ENCODE measurements at regions not wholly inside any gene's neighbourhood (a gene's known extent, or its start where the extent isn't known, plus 50 kb on each side); places are given as distances from the start of the nearest gene placed in this dataset.

- DNase-seq (ENCODE audit: low spot score), result no peak
These were observed 607.4 kb downstream of the EFNB2 start for GRCh38 chr13:105928048-105928447.

DNA sequence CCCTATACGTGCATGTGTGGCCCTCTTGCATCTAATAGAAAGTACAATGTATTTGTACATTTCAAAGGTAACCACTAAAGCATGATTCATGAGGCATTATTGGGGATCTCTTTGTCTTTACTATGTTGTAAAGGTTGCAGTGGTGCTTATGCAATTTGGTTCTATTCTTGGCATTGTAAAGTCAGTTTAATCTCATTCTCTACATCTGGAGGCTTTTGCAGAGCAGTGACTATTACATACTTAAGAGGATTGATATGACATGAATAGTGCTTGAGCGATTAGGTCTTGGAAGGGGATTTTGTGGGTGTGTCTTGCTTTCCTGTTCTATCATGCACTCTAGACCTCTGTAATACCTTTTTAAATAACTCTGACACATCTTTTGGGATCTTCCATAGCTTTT lies 610.0 kb downstream of the EFNB2 start:
- DNase-seq (ENCODE audit: low spot score), result peak; percentile 28

DNA sequence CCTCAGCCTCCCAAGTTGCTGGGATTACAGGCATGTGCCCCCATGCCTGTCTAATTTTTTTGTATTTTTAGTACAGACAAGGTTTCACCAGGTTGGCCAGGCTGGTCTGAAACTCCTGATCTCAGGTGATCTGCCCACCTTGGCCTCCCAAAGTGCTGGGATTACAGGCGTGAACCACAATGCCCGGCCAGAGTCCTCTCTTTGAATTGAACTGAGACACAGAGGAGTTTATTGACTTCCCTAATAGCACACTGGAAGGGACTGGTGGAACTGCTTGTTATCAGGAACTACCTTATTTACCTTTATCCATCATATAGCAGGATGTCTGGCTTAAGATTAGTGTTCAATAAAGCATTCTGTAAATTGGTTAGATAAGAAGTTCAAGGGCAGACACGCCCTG lies 613.8 kb downstream of the EFNB2 start:
- DNase-seq (ENCODE audit: low spot score), result no peak

DNA sequence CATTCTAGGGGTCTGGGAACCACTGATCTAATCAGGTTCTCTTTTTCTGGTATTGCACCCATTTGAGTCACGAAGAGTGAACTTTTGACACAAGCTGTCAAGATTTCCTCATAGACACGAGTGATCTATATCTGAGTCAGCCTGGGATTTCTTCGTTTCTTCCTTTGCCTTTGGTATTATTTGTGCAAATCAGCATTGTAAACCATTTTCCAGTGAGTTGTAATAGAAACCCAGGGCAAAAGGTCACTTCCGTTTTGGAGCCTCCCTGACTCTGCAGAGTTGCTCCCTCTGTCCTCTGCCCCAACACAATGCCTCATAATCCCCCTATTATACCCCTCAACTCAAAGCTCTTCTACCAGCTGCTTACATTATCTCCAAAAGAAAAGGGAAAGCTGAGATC lies 615.1 kb downstream of the EFNB2 start:
- DNase-seq (ENCODE audit: low spot score), result peak; percentile 73

DNA sequence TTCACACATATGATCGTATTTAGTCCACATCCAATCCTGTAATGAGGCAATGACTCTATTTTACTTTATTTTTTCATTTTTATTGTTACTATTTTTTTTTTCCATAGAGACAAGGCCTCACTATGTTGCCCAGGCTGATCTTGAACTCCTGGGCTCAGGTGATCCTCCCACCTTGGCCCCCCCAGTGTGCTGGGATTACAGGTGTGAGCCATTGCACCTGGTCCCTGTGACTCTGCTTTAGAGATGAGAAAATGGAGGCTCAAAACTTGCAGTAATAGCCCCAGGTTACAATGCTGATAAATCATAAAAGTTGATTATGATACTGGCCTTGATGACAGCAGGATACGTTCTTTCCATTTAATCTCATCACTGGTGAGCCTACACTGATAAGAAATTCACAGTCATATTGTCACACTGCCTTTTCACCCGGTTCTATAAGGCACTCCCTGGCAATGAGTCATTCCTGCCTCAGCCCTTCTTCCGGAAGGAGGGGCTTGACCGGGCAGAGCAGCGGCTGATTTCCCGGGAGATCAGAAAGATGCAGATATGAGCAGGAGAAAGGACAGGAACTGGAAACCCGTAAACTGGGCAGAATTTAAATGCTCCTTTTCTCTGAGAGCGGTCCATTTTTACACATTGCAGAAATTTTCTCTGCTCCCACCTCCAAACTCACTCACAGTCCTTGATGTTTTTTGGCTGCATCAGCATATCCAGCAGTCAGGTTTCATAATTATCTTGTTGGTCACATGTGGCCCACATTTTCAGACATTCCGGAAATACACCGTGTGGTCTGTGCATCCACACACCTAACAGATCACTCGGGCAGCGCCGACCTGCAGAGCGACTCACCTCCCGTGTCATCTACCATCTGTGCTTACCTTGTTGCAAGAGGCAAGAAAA lies 616.4 kb downstream of the EFNB2 start:
- DNase-seq (ENCODE audit: low spot score), result peak; percentile 77

GRCh38 chr13:105915146-105915850 lies 620.2 kb downstream of the EFNB2 start:
- DNase-seq (ENCODE audit: low spot score), result no peak

DNA sequence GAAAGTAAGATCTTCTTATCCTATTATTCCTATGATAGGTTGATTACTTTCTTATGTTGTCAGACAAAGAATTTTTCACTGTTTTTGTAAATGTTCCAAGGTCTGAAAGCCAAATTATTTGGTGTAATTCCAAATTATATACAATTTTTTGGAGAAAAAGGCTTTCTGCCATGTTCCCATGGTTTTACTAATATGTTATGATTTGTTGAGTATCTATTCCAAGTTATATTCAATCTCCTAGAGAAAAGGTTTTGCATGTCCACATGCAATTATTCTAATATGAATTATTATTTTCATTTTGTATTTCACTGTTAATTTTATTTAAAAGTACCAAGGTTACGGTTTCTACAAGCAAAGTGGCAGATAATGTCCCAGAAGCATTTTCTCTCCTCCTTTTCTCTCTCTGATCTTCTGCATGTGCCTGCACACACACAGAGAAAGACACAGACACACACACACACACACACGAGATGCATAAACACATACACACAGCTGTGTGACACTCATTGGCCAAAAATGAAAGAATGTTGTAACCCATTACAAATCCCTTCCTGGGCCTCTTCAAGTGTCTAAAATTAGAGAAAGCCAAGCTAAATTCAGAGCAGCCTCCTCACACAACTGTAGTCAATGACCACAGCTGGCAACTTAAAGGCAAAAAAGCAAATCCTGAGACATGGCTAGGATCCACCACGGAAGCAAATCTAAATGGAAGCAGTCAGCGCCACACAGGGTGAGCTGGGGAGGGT lies 621.0 kb downstream of the EFNB2 start:
- peak; percentile 3 for DNase-seq (ENCODE audit: low spot score)

DNA sequence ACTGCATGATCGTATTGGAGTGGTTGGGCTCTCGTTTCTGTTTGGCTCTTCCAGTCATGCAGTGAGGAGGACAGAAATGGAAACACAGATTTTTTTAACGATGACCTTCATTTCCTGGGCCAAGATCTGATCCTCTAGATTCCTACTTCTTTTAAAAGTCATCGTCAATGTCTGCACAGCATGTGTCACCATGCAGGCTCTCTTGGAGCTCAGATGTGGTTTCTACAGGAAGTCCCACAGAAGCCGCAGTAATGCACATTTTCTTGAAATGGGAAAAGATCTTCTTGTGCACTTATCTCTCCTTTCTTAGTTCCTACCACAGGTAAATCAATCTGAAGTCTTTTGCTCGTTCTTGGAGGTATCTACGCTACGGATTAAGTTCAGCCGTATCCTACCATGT lies 626.9 kb downstream of the EFNB2 start:
- peak; percentile 20 for DNase-seq (ENCODE audit: low spot score)

- DNase-seq (ENCODE audit: low spot score), result no peak
These were observed 628.0 kb downstream of the EFNB2 start for GRCh38 chr13:105907319-105908019.

- DNase-seq (ENCODE audit: low spot score), result no peak
These were observed 628.7 kb downstream of the EFNB2 start for GRCh38 chr13:105906746-105907145.

GRCh38 chr13:105904034-105904742 lies 631.3 kb downstream of the EFNB2 start:
- no peak for DNase-seq (ENCODE audit: low spot score)

DNA sequence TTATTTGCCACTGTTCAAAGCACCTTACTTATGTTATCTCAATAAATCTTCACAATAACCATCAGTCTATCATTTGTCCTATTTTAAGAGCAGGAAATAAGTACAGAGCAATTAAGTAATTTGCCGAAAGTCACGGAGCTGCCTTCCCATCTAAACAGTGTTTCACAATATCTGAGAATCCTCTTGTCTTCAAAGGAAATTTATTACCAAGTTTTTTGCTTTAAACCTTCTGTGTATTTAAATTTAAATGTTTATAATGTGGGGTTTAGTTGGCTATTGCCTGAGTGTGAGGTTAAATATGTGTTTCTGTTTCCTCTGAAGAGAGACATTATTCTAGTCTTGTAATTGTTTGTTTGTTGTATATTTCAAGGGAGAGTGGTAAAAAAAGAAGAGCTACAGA lies 633.1 kb downstream of the EFNB2 start:
- DNase-seq (ENCODE audit: low spot score), result no peak

DNA sequence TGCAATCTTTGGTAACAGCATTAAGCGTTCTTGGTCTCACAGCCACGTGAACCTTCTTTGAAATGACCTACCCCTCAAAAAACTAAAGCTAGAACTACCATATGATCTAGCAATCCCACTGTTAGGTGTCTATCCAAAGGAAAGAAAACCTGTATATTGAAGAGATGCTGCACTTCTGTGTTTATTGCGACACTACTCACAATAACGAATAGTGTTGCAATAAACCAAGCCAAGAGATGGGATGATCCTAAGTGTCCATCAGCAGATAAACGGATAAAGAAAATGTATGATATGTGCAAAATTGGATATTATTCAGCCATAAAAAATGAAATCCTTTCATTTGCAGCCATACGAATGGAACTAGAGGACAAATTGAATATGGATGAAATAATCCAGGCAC lies 637.9 kb downstream of the EFNB2 start:
- no peak for DNase-seq (ENCODE audit: low spot score)

DNA sequence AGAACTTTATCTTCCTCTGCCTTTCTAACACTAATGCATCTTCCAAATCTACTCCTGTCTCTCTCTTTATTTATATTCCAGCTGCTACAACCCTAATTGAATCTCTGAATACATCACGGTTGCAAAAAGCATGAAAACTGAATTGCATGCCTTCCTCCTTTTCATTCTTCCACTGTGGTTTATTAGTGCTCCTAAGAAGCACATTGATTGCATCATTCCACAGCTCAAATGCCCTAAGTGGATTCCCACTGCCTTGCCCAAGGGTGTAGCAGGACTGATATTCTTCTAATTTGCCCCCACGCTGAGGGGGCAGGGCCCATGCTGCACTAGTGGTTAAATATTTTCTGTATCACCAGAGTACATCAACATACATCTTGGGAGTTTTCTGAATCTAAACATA lies 640.8 kb downstream of the EFNB2 start:
- no peak for DNase-seq (ENCODE audit: low spot score)

DNA sequence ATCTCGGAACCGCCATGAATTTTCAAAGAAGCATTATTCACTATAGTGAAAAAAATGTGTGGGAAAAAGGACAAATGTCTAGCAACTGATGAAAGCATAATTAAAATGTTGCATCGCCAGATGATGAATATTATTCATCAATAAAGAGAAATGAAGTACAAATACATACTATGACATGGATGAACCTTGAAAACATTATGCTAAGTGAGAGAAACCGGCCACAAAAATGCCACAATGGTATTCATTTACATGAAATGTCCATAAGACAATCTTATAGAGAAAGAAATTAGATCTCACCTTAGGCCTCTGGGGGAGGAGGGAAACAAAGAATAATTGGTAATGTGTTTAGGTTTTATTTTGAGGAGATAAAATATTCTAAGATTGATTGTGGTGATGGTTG lies 645.0 kb downstream of the EFNB2 start:
- DNase-seq (ENCODE audit: low spot score), result no peak

- DNase-seq (ENCODE audit: low spot score), result no peak
These were observed 657.3 kb downstream of the EFNB2 start for GRCh38 chr13:105878119-105878700.

DNA sequence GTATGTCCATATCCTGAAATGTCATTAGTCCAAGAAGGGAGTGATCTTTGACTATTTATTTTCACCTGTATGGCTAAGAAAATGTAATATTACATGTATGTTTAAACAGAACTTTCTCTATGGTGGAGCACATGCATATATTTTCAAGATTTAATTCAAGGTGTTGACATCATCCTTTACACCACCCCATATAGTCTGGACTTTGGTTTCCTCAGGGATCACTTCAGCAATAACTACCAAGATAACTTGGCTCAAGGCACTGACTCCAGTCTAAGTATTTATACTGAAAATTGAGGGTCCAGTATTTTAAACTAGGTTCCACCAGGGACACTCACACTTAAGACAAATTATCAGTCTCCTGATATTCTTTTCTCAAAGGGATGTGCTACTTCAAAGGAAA lies 660.6 kb downstream of the EFNB2 start:
- no peak for DNase-seq (ENCODE audit: low spot score)

- DNase-seq (ENCODE audit: low spot score), result no peak
These were observed 663.7 kb downstream of the EFNB2 start for GRCh38 chr13:105871768-105872167.

DNA sequence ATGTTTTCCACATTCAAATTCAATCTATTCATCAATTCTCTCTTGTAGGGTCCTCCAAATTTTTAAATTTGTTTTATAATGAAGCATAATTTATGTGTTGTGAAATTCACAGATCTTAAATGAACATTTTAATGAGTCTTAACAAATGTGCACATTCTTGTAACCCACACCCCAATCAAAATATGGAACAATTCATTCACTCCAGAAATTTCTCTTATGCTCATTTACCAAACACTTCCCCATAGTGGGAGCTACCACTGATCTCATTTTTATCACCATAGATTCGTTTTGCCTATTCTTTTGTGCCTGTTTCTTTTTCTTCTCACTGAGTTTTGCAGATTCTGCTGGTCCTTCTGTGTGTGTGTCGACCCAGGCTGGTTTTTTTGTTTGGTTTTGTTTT lies 664.1 kb downstream of the EFNB2 start:
- no peak for DNase-seq (ENCODE audit: low spot score)

- no peak for DNase-seq (ENCODE audit: low spot score)
These were observed 672.1 kb downstream of the EFNB2 start for GRCh38 chr13:105863300-105863920.

GRCh38 chr13:105848494-105848893 lies 687.0 kb downstream of the EFNB2 start:
- no peak for DNase-seq (ENCODE audit: low spot score)

Data from kidney tubule cell (primary cell).